GM18867 (cell line): ENCODE measurements at regions not wholly inside any gene's neighbourhood (a gene's known extent, or its start where the extent isn't known, plus 50 kb on each side); places are given as distances from the start of the nearest gene placed in this dataset.
A peak's percentile ranks its signal among the peaks of the same experiment; 100 is the strongest.
"Not testable (repeated sequence)": the region's sequence is repeated elsewhere in the genome, so short reads cannot be mapped to it uniquely, and the experiment has no call there.

ENCODE experiments used
- ATAC-seq: cut with Tn5 transposase; IDR thresholded peaks from one replicate; pipeline ENCODE4 v1.9.1; 2021; ENCODE audit warnings: mild to moderate bottlenecking, moderate library complexity; ENCODE audit not compliant: unreplicated experiment

- not testable (repeated sequence) for ATAC-seq
Observed at GRCh38 chr14:106750089-106750488, 1223.7 kb downstream of the TMEM121 start.

- ATAC-seq, result not testable (repeated sequence)
Observed at GRCh38 chr14:106753751-106754150, 1227.4 kb downstream of the TMEM121 start.

GRCh38 chr14:106757444-106757843, 1231.1 kb downstream of the TMEM121 start:
- not testable (repeated sequence) for ATAC-seq

- not testable (repeated sequence) for ATAC-seq
Observed at GRCh38 chr14:106761886-106762816, 1235.8 kb downstream of the TMEM121 start.

GRCh38 chr14:106764968-106765369, 1238.6 kb downstream of the TMEM121 start:
- ATAC-seq, result peak; percentile 56

GRCh38 chr14:106766145-106766544, 1239.8 kb downstream of the TMEM121 start:
- ATAC-seq, result no peak

GRCh38 chr14:106766551-106767277, 1240.3 kb downstream of the TMEM121 start:
- not testable (repeated sequence) for ATAC-seq

GRCh38 chr14:106768230-106768629, 1241.8 kb downstream of the TMEM121 start:
- not testable (repeated sequence) for ATAC-seq

- ATAC-seq, result not testable (repeated sequence)
Observed at GRCh38 chr14:106768972-106769700, 1242.8 kb downstream of the TMEM121 start.

- not testable (repeated sequence) for ATAC-seq
Observed at GRCh38 chr14:106770158-106770672, 1243.8 kb downstream of the TMEM121 start.

- not testable (repeated sequence) for ATAC-seq
Observed at GRCh38 chr14:106774889-106775480, 1248.6 kb downstream of the TMEM121 start.

- no peak for ATAC-seq
Observed at GRCh38 chr14:106776395-106776983, 1250.1 kb downstream of the TMEM121 start.

- no peak for ATAC-seq
Observed at GRCh38 chr14:106778986-106779385, 1252.6 kb downstream of the TMEM121 start.

GRCh38 chr14:106786697-106787096, 1260.3 kb downstream of the TMEM121 start:
- ATAC-seq, result no peak

- ATAC-seq, result no peak
Observed at GRCh38 chr14:106787626-106788025, 1261.2 kb downstream of the TMEM121 start.

- no peak for ATAC-seq
Observed at GRCh38 chr14:106788534-106788933, 1262.2 kb downstream of the TMEM121 start.

GRCh38 chr14:106789318-106789717, 1262.9 kb downstream of the TMEM121 start:
- no peak for ATAC-seq

- ATAC-seq, result no peak
Observed at GRCh38 chr14:106790189-106791036, 1264.0 kb downstream of the TMEM121 start.

- no peak for ATAC-seq
Observed at GRCh38 chr14:106792543-106792942, 1266.2 kb downstream of the TMEM121 start.
